Body of pancreas (tissue), 4 donors: ENCODE measurements at regions not wholly inside any gene's neighbourhood (a gene's known extent, or its start where the extent isn't known, plus 50 kb on each side); places are given as distances from the start of the nearest gene placed in this dataset.
"Not testable (repeated sequence)": the region's sequence is repeated elsewhere in the genome, so short reads cannot be mapped to it uniquely, and the experiment has no call there.

Source experiments
- ATAC-seq: fragments of 150-250 bp; one replicate; pipeline ENCODE4 v1.9.1; 2016
- DNase-seq, 4 donors: peaks; one replicate each; pipeline ENCODE4 v3.0.0-alpha.2; 2019
- H3K27ac ChIP-seq, 4 donors: fragments of 200-600 bp; sonication (generic); 1 replicate in 3 of 4; 2 replicates in 1 of 4; pipeline versions ENCODE4 v1.5.1 to v1.6.1; 2016 to 2019; ENCODE audit warnings: mild to moderate bottlenecking in 1 of 4, mixed read lengths in 1 of 4, moderate library complexity in 1 of 4
- H3K27me3 ChIP-seq, 2 donors: fragments of 200-600 bp; sonication (generic); one replicate each; pipeline ENCODE4 v1.6.0; 2016; ENCODE audit warnings: mild to moderate bottlenecking in 1 of 2
- H3K36me3 ChIP-seq, 2 donors: fragments of 200-600 bp; sonication (generic); replicated peaks in 1 of 2; 2 replicates each; pipeline ENCODE4 v1.5.1; 2016; ENCODE audit warnings: low read depth in 2 of 2; ENCODE audit not compliant: insufficient read depth in 1 of 2
- H3K4me1 ChIP-seq: fragments of 200-600 bp; sonication (generic); one replicate; pipeline ENCODE4 v1.6.0; 2016
- H3K4me3 ChIP-seq, 2 donors: fragments of 200-600 bp; sonication (generic); 1 replicate in 1 of 2; 2 replicates in 1 of 2; pipeline ENCODE4 v1.5.1; 2016 to 2019
- H3K9me3 ChIP-seq, 3 donors: fragments of 200-600 bp; sonication (generic); 1 replicate in 2 of 3; 2 replicates in 1 of 3; pipeline ENCODE4 v1.5.1; 2016
- CTCF ChIP-seq, 7 experiments: fragments of 450-650 bp in 4 of 7; fragments of 200-600 bp in 3 of 7; sonication (generic) in 3 of 7; IDR thresholded peaks; one replicate each; pipeline ENCODE4 v1.5.1; 2016 to 2019; ENCODE audit warnings: antibody characterized with exemption in 7 of 7
- POLR2A ChIP-seq, 3 donors: fragments of 450-650 bp; IDR thresholded peaks; one replicate each; pipeline ENCODE4 v1.6.1; 2016; ENCODE audit warnings: antibody characterized with exemption in 3 of 3, mild to moderate bottlenecking in 2 of 3
- WGBS, 2 donors: methylation state at CpG; one replicate each; pipeline ENCODE4 v1.1.5; 2017; 5-methylcytosine and 5-hydroxymethylcytosine counted together
- intact Hi-C: fragments of 100-400 bp; cut with DNase I; formaldehyde crosslinking; loops from one replicate; pipeline ENCODE4 v1.15.1; 2023

- peak overlapping the region in 3 of 4 donors; percentile 15 to 53 (median 39) for H3K27ac ChIP-seq
- no peak for TF ChIP-seq POLR2A (IDR thresholded peaks at IDR 0.05)
- TF ChIP-seq CTCF (IDR thresholded peaks at IDR 0.05): no peak
- H3K4me3 ChIP-seq: no peak overlapping the region
- intact Hi-C loops: no loop called here
- H3K27me3 ChIP-seq: no peaks in the 10 kb centered on the region
- no peaks in the 10 kb centered on the region for H3K36me3 ChIP-seq
- ATAC-seq (peak; percentile 59), DNase-seq (no peak)
- peaks cover 18% of the 10 kb centered on the region for H3K4me1 ChIP-seq
- H3K9me3 ChIP-seq: no peaks in the 10 kb centered on the region
- WGBS, 2 donors: 35 to 44% methylated on average over 1 of the region's 1 CpG
These were observed 68.3 kb downstream of the DYRK2 start for GRCh38 chr12:67716817-67717216.

- H3K27ac ChIP-seq, DNase-seq, H3K36me3 ChIP-seq, ATAC-seq, H3K9me3 ChIP-seq, intact Hi-C loops, H3K27me3 ChIP-seq, H3K4me3 ChIP-seq: not testable (repeated sequence)
- H3K4me1 ChIP-seq: peaks cover 24% of the 10 kb centered on the region
- WGBS, 2 donors: 72 to 88% methylated on average over 11 to 18 of the region's 30 CpGs
These were observed 70.8 kb downstream of the DYRK2 start for GRCh38 chr12:67719303-67719702.

- DNase-seq (no peak), ATAC-seq (no peak)
- TF ChIP-seq POLR2A (IDR thresholded peaks at IDR 0.05) (no peak), CTCF (IDR thresholded peaks at IDR 0.05) (no peak)
- Histone ChIP-seq H3K36me3 (no peaks in the 10 kb centered on the region), H3K27me3 (no peaks in the 10 kb centered on the region), H3K4me3 (no peak overlapping the region), H3K27ac (no peak overlapping the region), H3K4me1 (peaks cover 24% of the 10 kb centered on the region), H3K9me3 (no peaks in the 10 kb centered on the region)
- intact Hi-C loops: no loop called here
- 57 to 66% methylated on average over 3 of the region's 3 CpGs for WGBS, 2 donors
These were observed 71.9 kb downstream of the DYRK2 start for GRCh38 chr12:67720351-67720856.

- Histone ChIP-seq H3K4me1 (peaks cover 24% of the 10 kb centered on the region), H3K36me3 (no peaks in the 10 kb centered on the region), H3K4me3 (no peak overlapping the region), H3K27me3 (no peaks in the 10 kb centered on the region), H3K27ac (peak overlapping the region in 3 of 4 donors; percentile 25 to 66 (median 52)), H3K9me3 (no peaks in the 10 kb centered on the region)
- TF ChIP-seq CTCF (IDR thresholded peaks at IDR 0.05) (no peak), POLR2A (IDR thresholded peaks at IDR 0.05) (no peak)
- intact Hi-C loops: no loop called here
- ATAC-seq: peak; percentile 98
- peak; percentile 64 to 75 (median 73) for DNase-seq
- WGBS, 2 donors: 12 to 14% methylated on average over 4 of the region's 4 CpGs
These were observed 72.7 kb downstream of the DYRK2 start for GRCh38 chr12:67721248-67721647.

- no peak overlapping the region for H3K27ac ChIP-seq
- H3K4me3 ChIP-seq: no peak overlapping the region
- no peaks in the 10 kb centered on the region for H3K36me3 ChIP-seq
- no peaks in the 10 kb centered on the region for H3K9me3 ChIP-seq
- TF ChIP-seq CTCF (IDR thresholded peaks at IDR 0.05) (no peak), POLR2A (IDR thresholded peaks at IDR 0.05) (no peak)
- DNase-seq (no peak), ATAC-seq (no peak)
- peaks cover 24% of the 10 kb centered on the region for H3K4me1 ChIP-seq
- intact Hi-C loops: no loop called here
- WGBS, 2 donors: 78 to 88% methylated on average over 1 of the region's 1 CpG
- no peaks in the 10 kb centered on the region for H3K27me3 ChIP-seq
These were observed 73.8 kb downstream of the DYRK2 start for GRCh38 chr12:67722296-67722695.
